ENCODE measurements at regions not wholly inside any gene's neighbourhood (a gene's known extent, or its start where the extent isn't known, plus 50 kb on each side); places are given as distances from the start of the nearest gene placed in this dataset.

DNA sequence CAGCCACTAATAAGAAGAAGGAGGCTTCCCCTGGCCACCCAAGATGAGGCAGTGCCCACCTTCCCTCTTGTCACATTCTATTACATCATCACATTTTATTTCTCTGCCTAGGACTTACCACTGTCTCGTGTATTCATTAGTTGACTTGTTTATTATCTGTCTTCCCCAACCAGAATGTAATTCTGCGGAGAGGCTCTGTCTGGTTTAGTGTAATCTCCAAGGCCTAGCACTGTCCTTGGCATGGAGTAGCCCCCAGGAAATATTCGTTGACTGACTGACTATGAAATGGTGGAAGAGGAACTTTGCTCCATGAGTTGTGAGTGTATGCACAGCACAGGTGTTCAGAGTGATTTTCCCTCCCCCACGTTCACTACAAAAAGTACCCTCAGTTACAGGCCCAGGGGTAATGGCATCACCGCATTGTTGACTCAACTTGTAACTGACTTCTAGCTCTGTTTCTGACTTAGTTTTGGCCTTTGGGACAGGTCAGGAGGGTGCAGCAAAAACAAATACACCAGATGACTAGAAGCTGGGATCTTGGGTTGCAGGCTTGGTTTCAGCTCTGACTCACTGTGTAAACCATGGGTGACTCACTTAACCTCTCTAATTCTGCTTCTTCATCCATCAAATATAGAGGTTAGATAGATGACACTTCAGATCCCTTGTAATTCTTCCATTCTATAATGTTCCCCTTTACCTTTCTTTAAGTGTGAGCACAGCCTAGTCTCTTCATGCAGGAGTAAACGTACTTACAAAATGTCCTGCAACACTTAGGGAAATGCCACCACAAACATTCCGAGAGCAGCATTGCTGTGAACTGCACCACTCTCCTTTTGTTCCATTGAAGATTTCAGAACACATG lies 229.7 kb downstream of the KCNRG start:
- TF ChIP-seq EZH2 (IDR thresholded peaks at IDR 0.05; ENCODE audit: insufficient read depth, poor library complexity, severe bottlenecking) (no peak), EZH2phosphoT487 (IDR thresholded peaks at IDR 0.05; ENCODE audit: insufficient read depth, low read depth) (no peak)

Measured in GM23248 (cell line).